ENCODE measurements at regions not wholly inside any gene's neighbourhood (a gene's known extent, or its start where the extent isn't known, plus 50 kb on each side); places are given as distances from the start of the nearest gene placed in this dataset.

GRCh38 chr4:41388080-41388479, 131.4 kb downstream of the UCHL1 start:
- no peak for DNase-seq (ENCODE audit: low spot score)
- TF ChIP-seq CTCF (IDR thresholded peaks at IDR 0.05; ENCODE audit: extremely low read depth, missing control alignments): no peak

GRCh38 chr4:41389356-41389755, 132.6 kb downstream of the UCHL1 start:
- no peak for DNase-seq (ENCODE audit: low spot score)
- no peak for TF ChIP-seq CTCF (IDR thresholded peaks at IDR 0.05; ENCODE audit: extremely low read depth, missing control alignments)

GRCh38 chr4:41390661-41391060, 133.9 kb downstream of the UCHL1 start:
- no peak for DNase-seq (ENCODE audit: low spot score)
- no peak for TF ChIP-seq CTCF (IDR thresholded peaks at IDR 0.05; ENCODE audit: extremely low read depth, missing control alignments)

GRCh38 chr4:41391271-41391670, 134.5 kb downstream of the UCHL1 start:
- TF ChIP-seq CTCF (IDR thresholded peaks at IDR 0.05; ENCODE audit: extremely low read depth, missing control alignments): no peak
- no peak for DNase-seq (ENCODE audit: low spot score)

- no peak for TF ChIP-seq CTCF (IDR thresholded peaks at IDR 0.05; ENCODE audit: extremely low read depth, missing control alignments)
- DNase-seq (ENCODE audit: low spot score): no peak
Measured at GRCh38 chr4:41394481-41394894, 137.8 kb downstream of the UCHL1 start.

- DNase-seq (ENCODE audit: low spot score): no peak
- no peak for TF ChIP-seq CTCF (IDR thresholded peaks at IDR 0.05; ENCODE audit: extremely low read depth, missing control alignments)
Measured at GRCh38 chr4:41396214-41396613, 139.5 kb downstream of the UCHL1 start.

- no peak for DNase-seq (ENCODE audit: low spot score)
- no peak for TF ChIP-seq CTCF (IDR thresholded peaks at IDR 0.05; ENCODE audit: extremely low read depth, missing control alignments)
Measured at GRCh38 chr4:41396869-41397268, 140.1 kb downstream of the UCHL1 start.

Measured in GM20000 (cell line).